GM12875 (cell line): ENCODE measurements at regions not wholly inside any gene's neighbourhood (a gene's known extent, or its start where the extent isn't known, plus 50 kb on each side); places are given as distances from the start of the nearest gene placed in this dataset.

ENCODE experiments used
- H3K4me3 ChIP-seq: one replicate; pipeline ENCODE4 v1.5.1; 2011; ENCODE audit warnings: low read depth, low read length, control low read depth
- TF ChIP-seq, protein P1 (sequence below): IDR thresholded peaks from 2 replicates; pipeline ENCODE4 v1.5.1; 2011; ENCODE audit warnings: low read depth, mild to moderate bottlenecking, control low read depth, inconsistent platforms, low read length, moderate library complexity, borderline replicate concordance; ENCODE audit not compliant: insufficient read depth

DNA sequence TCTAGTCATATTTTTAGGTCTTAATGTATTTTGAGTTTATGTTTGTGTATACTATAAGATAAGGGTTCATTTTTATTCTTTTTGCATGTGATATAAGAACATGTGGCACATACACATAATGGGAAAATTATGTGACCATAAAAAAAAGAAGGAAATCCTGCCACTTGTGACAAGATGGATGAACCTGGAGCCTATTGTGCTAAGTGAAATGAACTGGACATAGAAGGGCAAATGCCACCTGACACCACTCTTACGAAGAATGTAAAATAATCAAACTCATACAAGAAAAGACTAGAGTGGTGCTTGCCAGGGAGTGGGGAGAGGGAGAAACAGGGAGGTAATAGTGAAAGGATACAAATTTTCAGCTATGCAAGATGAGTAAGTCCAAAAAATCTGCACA, 126.1 kb downstream of the PLEKHG1 start:
- H3K4me3 ChIP-seq: no peak overlapping the region
- TF ChIP-seq, protein P1, sequence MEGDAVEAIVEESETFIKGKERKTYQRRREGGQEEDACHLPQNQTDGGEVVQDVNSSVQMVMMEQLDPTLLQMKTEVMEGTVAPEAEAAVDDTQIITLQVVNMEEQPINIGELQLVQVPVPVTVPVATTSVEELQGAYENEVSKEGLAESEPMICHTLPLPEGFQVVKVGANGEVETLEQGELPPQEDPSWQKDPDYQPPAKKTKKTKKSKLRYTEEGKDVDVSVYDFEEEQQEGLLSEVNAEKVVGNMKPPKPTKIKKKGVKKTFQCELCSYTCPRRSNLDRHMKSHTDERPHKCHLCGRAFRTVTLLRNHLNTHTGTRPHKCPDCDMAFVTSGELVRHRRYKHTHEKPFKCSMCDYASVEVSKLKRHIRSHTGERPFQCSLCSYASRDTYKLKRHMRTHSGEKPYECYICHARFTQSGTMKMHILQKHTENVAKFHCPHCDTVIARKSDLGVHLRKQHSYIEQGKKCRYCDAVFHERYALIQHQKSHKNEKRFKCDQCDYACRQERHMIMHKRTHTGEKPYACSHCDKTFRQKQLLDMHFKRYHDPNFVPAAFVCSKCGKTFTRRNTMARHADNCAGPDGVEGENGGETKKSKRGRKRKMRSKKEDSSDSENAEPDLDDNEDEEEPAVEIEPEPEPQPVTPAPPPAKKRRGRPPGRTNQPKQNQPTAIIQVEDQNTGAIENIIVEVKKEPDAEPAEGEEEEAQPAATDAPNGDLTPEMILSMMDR: no peak

DNA sequence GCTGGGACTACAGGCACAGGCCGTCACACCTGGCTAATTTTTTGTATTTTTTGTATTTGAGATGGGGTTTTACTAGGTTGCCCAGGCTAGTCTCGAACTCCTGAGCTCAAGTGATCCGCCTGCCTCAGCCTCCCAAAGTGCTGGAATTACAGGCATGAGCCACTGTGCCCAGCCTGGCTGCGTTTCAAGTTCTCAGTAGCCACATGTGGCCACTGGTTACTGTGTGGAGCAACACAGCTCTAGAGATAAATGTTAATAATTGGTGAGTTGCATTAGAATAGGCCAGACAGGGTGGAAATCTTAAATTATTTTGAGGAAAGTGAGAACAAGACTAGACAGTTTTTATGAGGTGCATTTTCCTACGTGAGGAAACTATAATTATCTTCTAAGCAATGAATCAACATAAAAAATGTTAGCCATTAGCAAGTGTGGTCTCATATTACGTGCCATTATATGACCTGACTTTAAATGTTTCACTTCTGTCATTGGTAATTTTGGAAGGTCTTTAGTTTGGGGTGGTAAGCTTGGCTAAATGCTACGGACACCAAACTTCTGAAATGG, 129.6 kb downstream of the PLEKHG1 start:
- H3K4me3 ChIP-seq: no peak overlapping the region
- TF ChIP-seq, protein P1: no peak

DNA sequence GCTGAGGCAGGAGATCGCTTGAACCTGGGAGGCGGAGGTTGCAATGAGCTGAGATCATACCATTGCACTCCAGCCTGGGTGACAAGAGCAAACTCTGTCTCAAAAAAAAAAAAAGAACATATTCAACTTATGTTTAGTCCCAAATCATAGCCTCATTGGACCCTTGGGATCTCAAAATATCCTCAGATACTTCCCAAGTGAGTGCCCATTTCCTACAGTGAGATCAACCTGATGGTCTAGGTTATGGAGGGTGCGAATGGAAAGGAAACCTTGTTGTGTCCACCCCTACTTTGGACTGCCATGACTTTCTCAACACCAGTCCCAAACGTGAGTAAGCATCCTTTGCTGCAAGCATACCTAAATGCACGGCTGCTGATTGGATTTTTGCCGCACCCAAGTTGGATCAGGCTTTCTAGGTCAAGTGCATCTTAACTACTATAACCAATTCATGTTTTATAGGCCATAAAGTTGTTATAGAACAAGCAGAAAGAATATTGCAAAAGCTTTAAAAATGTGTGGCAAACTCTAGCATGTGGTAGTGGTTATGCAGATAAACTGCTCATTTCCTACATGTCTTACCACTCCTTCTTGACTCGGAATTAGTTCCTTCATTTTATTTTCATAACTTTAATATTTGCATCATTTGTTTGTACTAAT, 131.2 kb downstream of the PLEKHG1 start:
- TF ChIP-seq, protein P1: no peak
- no peak overlapping the region for H3K4me3 ChIP-seq

DNA sequence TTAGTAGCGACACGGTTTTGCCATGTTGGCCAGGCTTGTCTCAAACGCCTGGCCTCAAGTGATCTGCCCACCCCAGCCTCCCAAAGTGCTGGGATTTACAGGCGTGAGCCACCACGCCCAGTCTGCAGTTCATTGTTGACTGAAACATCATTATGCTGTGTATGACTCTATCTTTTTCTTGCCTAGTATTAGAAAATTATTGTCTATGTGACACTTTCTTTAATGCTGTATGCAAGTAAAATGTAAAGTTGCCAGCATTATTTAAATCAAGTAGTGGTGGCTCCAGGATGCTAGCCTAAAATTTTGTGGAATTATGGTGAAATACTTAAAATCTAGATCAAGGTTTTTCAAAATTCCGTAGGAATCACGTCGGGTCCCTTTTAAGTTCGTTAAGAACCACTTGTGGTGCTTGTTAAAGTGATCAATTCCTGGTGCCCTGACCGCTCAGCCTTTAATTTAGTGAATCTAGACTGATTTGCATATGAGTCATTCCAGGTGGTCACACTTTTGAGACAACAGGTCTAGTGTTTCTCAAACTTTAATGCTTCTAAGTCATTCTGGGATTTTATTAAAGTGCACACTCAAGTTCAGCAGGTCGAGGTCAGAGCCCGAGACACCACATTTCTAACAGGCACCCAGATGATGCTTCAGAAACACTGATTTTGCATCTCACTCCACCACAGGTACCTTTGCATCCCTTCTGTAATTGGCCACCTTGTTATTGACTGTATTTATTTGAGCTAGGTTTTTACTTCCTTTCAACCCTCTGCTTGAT, 132.6 kb upstream of the MTHFD1L start:
- H3K4me3 ChIP-seq: no peak overlapping the region
- TF ChIP-seq, protein P1: no peak

DNA sequence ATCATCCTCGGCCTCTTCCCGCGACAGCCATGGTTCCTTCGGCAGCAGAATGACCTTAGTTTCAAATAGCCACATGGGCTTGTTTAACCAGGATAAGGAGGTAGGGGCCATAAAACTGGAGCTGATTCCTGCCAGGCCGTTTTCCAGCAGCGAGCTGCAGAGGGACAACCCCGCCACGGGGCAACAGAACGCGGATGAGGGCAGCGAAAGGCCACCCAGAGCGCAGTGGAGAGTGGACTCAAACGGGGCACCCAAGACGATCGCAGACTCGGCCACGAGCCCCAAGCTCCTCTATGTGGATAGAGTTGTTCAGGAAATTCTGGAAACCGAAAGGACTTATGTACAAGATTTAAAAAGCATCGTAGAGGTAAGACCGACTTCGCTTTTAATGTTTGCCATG, 131.8 kb upstream of the MTHFD1L start:
- no peak overlapping the region for H3K4me3 ChIP-seq

DNA sequence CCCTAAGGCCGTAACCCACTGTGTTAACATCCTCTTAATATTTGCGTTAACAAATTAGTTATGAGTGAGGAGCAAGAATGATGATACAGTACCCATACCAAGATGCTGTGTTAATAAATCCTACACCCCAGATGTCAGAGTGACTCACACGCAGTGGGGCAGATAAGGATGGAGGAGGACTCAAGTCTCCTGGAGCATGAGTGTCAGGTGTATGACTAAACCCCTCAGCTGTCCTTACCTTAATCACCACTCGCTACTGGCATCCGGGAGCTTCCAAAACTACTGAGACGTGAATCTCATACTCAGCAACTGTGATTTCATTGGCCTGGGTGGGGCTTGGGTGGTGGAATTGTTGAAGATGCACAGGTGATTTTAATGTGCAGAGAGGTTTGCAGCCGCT, 131.3 kb upstream of the MTHFD1L start:
- TF ChIP-seq, protein P1: no peak

More for the DNA sequence above, 131.8 kb upstream of the MTHFD1L start:
- TF ChIP-seq, protein P1: no peak

More for the DNA sequence above, 131.3 kb upstream of the MTHFD1L start:
- H3K4me3 ChIP-seq: no peak overlapping the region
